GM21737 (cell line): ENCODE measurements at regions not wholly inside any gene's neighbourhood (a gene's known extent, or its start where the extent isn't known, plus 50 kb on each side); places are given as distances from the start of the nearest gene placed in this dataset.

ENCODE experiments used
- ATAC-seq: cut with Tn5 transposase; IDR thresholded peaks from one replicate; pipeline ENCODE4 v1.9.1; 2021; ENCODE audit warnings: mild to moderate bottlenecking, moderate library complexity; ENCODE audit not compliant: unreplicated experiment

GRCh38 chr4:174122705-174123104 lies 160.8 kb downstream of the FBXO8 start:
- ATAC-seq = no peak

GRCh38 chr4:174120446-174121295 lies 162.8 kb downstream of the FBXO8 start:
- no peak for ATAC-seq

- ATAC-seq = no peak
These were observed 163.6 kb downstream of the FBXO8 start for GRCh38 chr4:174119830-174120229.

GRCh38 chr4:174119051-174119450 lies 164.4 kb downstream of the FBXO8 start:
- no peak for ATAC-seq

GRCh38 chr4:174118171-174118570 lies 165.3 kb downstream of the FBXO8 start:
- ATAC-seq = no peak

GRCh38 chr4:174117445-174117844 lies 166.0 kb downstream of the FBXO8 start:
- ATAC-seq = no peak

GRCh38 chr4:174116021-174116420 lies 167.4 kb downstream of the FBXO8 start:
- no peak for ATAC-seq

GRCh38 chr4:174111422-174111821 lies 172.0 kb downstream of the FBXO8 start:
- ATAC-seq = no peak

GRCh38 chr4:174110180-174110579 lies 173.3 kb downstream of the FBXO8 start:
- ATAC-seq = no peak

- ATAC-seq = no peak
These were observed 175.6 kb downstream of the FBXO8 start for GRCh38 chr4:174107746-174108354.

- no peak for ATAC-seq
These were observed 178.3 kb downstream of the FBXO8 start for GRCh38 chr4:174105202-174105601.

- ATAC-seq = no peak
These were observed 182.6 kb downstream of the FBXO8 start for GRCh38 chr4:174100910-174101309.

- no peak for ATAC-seq
These were observed 183.8 kb downstream of the FBXO8 start for GRCh38 chr4:174099712-174100111.

GRCh38 chr4:174096999-174097398 lies 186.5 kb downstream of the FBXO8 start:
- no peak for ATAC-seq

GRCh38 chr4:174096456-174096855 lies 187.0 kb downstream of the FBXO8 start:
- ATAC-seq = no peak

GRCh38 chr4:174091130-174091529 lies 192.3 kb downstream of the FBXO8 start:
- no peak for ATAC-seq

GRCh38 chr4:174089711-174090110 lies 193.8 kb downstream of the FBXO8 start:
- no peak for ATAC-seq

GRCh38 chr4:174088795-174089194 lies 194.7 kb downstream of the FBXO8 start:
- ATAC-seq = no peak

- no peak for ATAC-seq
These were observed 196.4 kb downstream of the FBXO8 start for GRCh38 chr4:174086829-174087799.

GRCh38 chr4:174084981-174085380 lies 198.5 kb downstream of the FBXO8 start:
- no peak for ATAC-seq

- no peak for ATAC-seq
These were observed 198.9 kb downstream of the FBXO8 start for GRCh38 chr4:174084542-174084941.
